IMR-90 (cell line): ENCODE measurements at regions not wholly inside any gene's neighbourhood (a gene's known extent, or its start where the extent isn't known, plus 50 kb on each side); places are given as distances from the start of the nearest gene placed in this dataset.

Source experiments
- MAFK ChIP-seq: IDR thresholded peaks from 2 replicates; pipeline ENCODE4 v1.6.1; 2012; ENCODE audit warnings: low read depth, low read length, improper control_type of control experiment
- POLR2A ChIP-seq: IDR thresholded peaks from 2 replicates; pipeline ENCODE4 v1.6.1; 2012; ENCODE audit warnings: mild to moderate bottlenecking, low read depth, low read length
- RAD21 ChIP-seq: IDR thresholded peaks from 2 replicates; pipeline ENCODE4 v1.6.1; 2012; ENCODE audit warnings: low read length, improper control_type of control experiment
- RFX5 ChIP-seq: IDR thresholded peaks from 2 replicates; pipeline ENCODE4 v1.8.0; 2012; ENCODE audit warnings: low read depth, mild to moderate bottlenecking, low read length, moderate library complexity
- TF ChIP-seq, protein P1 (sequence below): conservative IDR thresholded peaks from 2 replicates; pipeline ENCODE4 v1.5.1; 2012; ENCODE audit warnings: mild to moderate bottlenecking, low read depth, low read length, improper control_type of control experiment

DNA sequence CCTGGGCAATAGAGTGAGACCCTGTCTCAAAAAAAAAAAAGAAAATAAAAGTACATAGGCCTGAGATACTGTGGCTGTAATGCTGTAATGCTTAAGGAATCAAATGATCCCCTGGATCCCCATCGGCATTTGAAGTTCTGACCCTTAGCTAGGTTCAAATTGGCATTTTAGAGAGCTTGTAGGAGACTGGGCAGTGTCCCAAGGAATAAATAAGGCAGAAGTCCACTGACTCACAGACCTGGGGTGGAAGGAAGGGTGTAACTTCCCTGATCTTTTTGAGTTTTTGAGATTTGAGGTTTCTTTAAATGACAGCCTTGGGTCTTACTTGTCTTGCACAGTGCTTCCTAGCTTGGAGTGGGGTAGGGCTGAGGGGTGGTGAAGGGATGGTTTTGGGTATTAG is 553.7 kb downstream of the SLC4A3 start:
- TF ChIP-seq RAD21 (no peak), POLR2A (no peak), MAFK (no peak), RFX5 (no peak)
- TF ChIP-seq, protein P1, sequence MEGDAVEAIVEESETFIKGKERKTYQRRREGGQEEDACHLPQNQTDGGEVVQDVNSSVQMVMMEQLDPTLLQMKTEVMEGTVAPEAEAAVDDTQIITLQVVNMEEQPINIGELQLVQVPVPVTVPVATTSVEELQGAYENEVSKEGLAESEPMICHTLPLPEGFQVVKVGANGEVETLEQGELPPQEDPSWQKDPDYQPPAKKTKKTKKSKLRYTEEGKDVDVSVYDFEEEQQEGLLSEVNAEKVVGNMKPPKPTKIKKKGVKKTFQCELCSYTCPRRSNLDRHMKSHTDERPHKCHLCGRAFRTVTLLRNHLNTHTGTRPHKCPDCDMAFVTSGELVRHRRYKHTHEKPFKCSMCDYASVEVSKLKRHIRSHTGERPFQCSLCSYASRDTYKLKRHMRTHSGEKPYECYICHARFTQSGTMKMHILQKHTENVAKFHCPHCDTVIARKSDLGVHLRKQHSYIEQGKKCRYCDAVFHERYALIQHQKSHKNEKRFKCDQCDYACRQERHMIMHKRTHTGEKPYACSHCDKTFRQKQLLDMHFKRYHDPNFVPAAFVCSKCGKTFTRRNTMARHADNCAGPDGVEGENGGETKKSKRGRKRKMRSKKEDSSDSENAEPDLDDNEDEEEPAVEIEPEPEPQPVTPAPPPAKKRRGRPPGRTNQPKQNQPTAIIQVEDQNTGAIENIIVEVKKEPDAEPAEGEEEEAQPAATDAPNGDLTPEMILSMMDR, result no peak
